Right lobe of liver (tissue), 4 donors: ENCODE measurements at regions not wholly inside any gene's neighbourhood (a gene's known extent, or its start where the extent isn't known, plus 50 kb on each side); places are given as distances from the start of the nearest gene placed in this dataset.

Experiments used
- CTCF ChIP-seq, 4 donors: fragments of 200-600 bp in 3 of 4; fragments of 450-650 bp in 1 of 4; IDR thresholded peaks; one replicate each; pipeline versions ENCODE4 v1.5.1 to v1.8.0; 2016 to 2022; ENCODE audit warnings: antibody characterized with exemption in 4 of 4, mild to moderate bottlenecking in 2 of 4
- POLR2A ChIP-seq: fragments of 450-650 bp; IDR thresholded peaks from one replicate; pipeline ENCODE4 v1.6.1; 2017; ENCODE audit warnings: antibody characterized with exemption, mild to moderate bottlenecking
- donor health status: DM: no; HTN: no; CAD: no.
- donor health status: DM: no; HTN: no; CAD: no.
- donor health status: DM: no; HTN: yes; CAD: no.

GRCh38 chr10:109417803-109418202, 505.5 kb downstream of the XPNPEP1 start:
- TF ChIP-seq CTCF (IDR thresholded peaks at IDR 0.05) (no peak), POLR2A (no peak)
